ENCODE measurements at regions not wholly inside any gene's neighbourhood (a gene's known extent, or its start where the extent isn't known, plus 50 kb on each side); places are given as distances from the start of the nearest gene placed in this dataset.

DNA sequence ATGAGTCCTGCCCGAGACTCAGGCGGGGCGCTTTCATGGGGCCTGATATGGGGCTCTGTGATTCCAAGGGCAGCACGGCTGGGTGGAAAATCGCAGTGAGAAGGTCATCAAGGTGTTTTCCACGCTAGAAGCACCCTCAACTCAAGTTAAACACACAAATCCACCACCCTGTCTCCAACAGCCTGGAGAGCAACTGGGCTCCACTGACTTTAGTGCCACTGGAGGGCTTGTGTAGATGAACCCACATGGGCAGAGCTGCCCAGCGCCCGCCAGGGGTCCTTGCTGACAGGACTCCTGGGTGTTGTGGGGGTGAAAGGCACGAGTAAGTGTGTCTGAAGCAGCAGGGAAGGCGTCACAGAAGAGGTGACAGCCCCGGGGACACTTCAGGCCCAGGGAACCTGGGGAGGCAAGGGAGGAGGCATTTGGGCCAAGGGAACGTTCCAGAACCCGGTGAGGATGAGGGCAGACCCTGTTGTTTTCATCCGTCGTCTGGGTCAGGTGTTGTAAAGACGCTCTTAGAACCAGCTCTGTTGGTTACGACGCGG, 51.8 kb upstream of the CTDP1 start:
- no peak for DNase-seq (ENCODE audit: low read depth)

GRCh38 chr18:79628416-79629248, 51.0 kb upstream of the CTDP1 start:
- no peak for DNase-seq (ENCODE audit: low read depth)

DNA sequence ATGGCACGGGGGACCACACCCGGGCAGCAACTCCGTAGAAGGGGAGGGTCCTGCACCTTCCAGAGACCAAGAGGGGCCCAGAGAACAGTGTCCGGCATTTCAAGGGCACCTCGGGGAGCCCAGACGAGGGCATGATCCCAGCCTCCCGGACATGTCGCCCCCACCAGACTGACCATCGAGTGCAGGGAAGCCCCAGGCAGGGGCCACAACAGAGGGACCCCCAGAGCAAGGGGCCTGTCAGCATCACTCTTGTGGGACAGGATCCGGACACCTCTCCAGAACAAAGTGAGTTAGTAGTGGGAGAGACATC, 50.4 kb upstream of the CTDP1 start:
- no peak for DNase-seq (ENCODE audit: low read depth)

GRCh38 chr18:79629606-79630005, 50.0 kb upstream of the CTDP1 start:
- no peak for DNase-seq (ENCODE audit: low read depth)

Measured in ELR (cell line).